Activated CD8-positive, alpha-beta memory T cell treated with anti-CD3 and anti-CD28 coated beads, Interleukin-2, amount 10 ng/mL, durations not matched to agents 7 days and 5 days (primary cell): ENCODE measurements at regions not wholly inside any gene's neighbourhood (a gene's known extent, or its start where the extent isn't known, plus 50 kb on each side); places are given as distances from the start of the nearest gene placed in this dataset.

Source experiments
- ATAC-seq: fragments of 150-1000 bp; cut with Tn5 transposase; one replicate; pipeline ENCODE4 v1.10.0; 2021; ENCODE audit warnings: moderate library complexity
- CTCF ChIA-PET: fragments of 350-600 bp; sonication (Branson Sonifier 250); formaldehyde crosslinking; loops from one replicate; lab custom pipeline; 2021; ENCODE audit warnings: antibody characterized with exemption; lab: Charles Lee
- DNase-seq: peaks from one replicate; pipeline ENCODE4 v3.0.0-alpha.2; 2020
- H3K27ac Mint-ChIP-seq: one replicate; pipeline ENCODE4 v1.8.0; 2021; ENCODE audit warnings: mild to moderate bottlenecking, mixed read lengths
- H3K27me3 Mint-ChIP-seq: one replicate; pipeline ENCODE4 v1.8.0; 2021; ENCODE audit warnings: mixed read lengths
- H3K36me3 Mint-ChIP-seq: one replicate; pipeline ENCODE4 v1.8.0; 2021; ENCODE audit warnings: mild to moderate bottlenecking, mixed read lengths
- H3K4me1 Mint-ChIP-seq: one replicate; pipeline ENCODE4 v1.8.0; 2021; ENCODE audit warnings: mixed read lengths
- H3K4me3 Mint-ChIP-seq: one replicate; pipeline ENCODE4 v1.8.0; 2021; ENCODE audit warnings: mild to moderate bottlenecking, moderate library complexity, mixed read lengths
- H3K9me3 Mint-ChIP-seq: one replicate; pipeline ENCODE4 v1.8.0; 2022; ENCODE audit warnings: low read depth, mixed read lengths

- no peaks in the 10 kb centered on the region for H3K27me3 Mint-ChIP-seq
- H3K9me3 Mint-ChIP-seq, result peaks cover 8% of the 10 kb centered on the region
- no peak overlapping the region for H3K4me3 Mint-ChIP-seq
Observed at GRCh38 chr14:29271669-29272068, 505.1 kb downstream of the FOXG1 start.

DNA sequence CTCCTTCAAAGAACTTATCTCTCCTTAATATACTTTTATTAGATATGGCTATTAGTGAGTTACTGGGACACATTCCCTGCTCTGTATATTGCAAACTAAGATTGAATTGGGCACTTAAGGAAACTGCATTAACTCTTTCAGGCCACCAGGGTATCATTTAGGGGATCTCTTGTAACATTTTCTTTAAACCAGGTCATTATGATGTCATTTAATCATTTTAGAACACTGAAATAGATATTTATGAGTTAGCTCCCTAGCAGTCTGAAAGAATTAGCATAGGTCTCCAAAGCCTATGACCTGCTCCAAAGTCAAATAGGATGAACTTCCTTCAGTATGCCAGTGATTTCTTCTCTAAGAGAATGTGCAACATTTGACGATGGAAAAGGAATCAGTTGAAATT, 506.9 kb downstream of the FOXG1 start:
- H3K4me1 Mint-ChIP-seq, result no peaks in the 10 kb centered on the region
- no peaks in the 10 kb centered on the region for H3K27me3 Mint-ChIP-seq
- CTCF ChIA-PET, result no interaction called here

More at GRCh38 chr14:29271669-29272068, 505.1 kb downstream of the FOXG1 start:
- H3K36me3 Mint-ChIP-seq, result no peaks in the 10 kb centered on the region
- no peaks in the 10 kb centered on the region for H3K4me1 Mint-ChIP-seq
- ATAC-seq (no peak), DNase-seq (no peak)
- CTCF ChIA-PET, result no interaction called here
- no peak overlapping the region for H3K27ac Mint-ChIP-seq

DNA sequence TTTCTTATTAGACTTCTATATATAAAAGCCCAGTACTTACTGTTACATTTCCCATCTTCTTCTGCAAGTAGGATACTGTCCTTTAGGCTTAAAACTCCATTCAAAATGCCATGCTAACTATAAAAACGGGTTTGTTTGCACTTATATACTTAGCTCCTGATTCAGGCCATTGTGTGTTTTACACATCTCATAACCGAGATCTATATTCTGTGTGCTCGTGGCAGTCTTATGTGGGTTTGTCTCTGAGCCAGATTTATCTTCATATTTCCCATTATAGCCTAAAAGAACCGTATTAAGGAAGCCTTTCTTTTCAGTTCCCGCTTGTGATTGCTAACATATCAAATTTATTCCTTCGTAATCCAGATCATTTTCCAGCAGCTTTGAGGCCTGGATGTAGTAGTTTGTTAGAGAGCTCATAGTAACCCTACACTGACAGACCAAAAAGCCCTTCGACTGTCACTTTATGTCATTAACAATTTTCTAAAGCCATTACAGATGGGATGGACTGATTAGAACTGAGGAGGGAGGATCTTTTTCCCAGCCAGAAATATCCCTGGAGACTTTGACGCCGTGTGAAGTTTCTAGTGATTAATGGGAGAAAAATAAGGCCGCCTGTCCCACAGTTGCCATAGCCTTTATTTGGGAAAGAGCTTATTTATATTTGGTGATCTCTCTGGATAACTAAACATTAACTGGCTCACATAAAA, 508.5 kb downstream of the FOXG1 start:
- H3K4me1 Mint-ChIP-seq, result no peaks in the 10 kb centered on the region
- H3K4me3 Mint-ChIP-seq, result no peak overlapping the region
- DNase-seq (no peak), ATAC-seq (no peak)
- no peaks in the 10 kb centered on the region for H3K36me3 Mint-ChIP-seq
- H3K27me3 Mint-ChIP-seq, result no peaks in the 10 kb centered on the region
- peaks cover 5% of the 10 kb centered on the region for H3K9me3 Mint-ChIP-seq
- CTCF ChIA-PET, result no interaction called here
- no peak overlapping the region for H3K27ac Mint-ChIP-seq

More for the DNA sequence above, 506.9 kb downstream of the FOXG1 start:
- Mint-ChIP-seq H3K4me3 (no peak overlapping the region), H3K36me3 (no peaks in the 10 kb centered on the region), H3K27ac (no peak overlapping the region), H3K9me3 (peaks cover 5% of the 10 kb centered on the region)
- ATAC-seq, result no peak
- DNase-seq, result no peak

- Mint-ChIP-seq H3K36me3 (no peaks in the 10 kb centered on the region), H3K9me3 (peaks cover 4% of the 10 kb centered on the region), H3K4me1 (no peaks in the 10 kb centered on the region), H3K27ac (no peak overlapping the region), H3K27me3 (no peaks in the 10 kb centered on the region), H3K4me3 (no peak overlapping the region)
- CTCF ChIA-PET, result no interaction called here
- no peak for DNase-seq
- ATAC-seq, result no peak
Observed at GRCh38 chr14:29278301-29279263, 512.0 kb downstream of the FOXG1 start.

DNA sequence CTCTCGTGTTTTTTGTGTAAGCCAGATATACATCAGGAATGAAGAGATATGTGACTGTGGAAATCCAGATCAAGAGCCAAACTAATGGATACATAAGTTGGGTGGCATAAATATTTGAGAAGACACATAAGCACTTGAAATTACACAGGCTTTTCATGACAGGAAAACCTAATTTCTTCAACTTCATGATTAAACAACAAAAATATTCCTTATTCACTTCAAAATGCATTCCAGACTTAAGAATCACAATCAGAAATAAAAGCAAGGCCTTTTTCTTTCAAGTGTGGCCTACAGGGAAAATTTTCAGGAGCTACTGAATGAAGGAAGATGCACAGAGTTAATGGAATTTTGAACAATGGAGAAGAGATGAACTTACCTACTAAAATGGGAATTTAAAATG, 515.6 kb downstream of the FOXG1 start:
- no peak overlapping the region for H3K27ac Mint-ChIP-seq
- no peaks in the 10 kb centered on the region for H3K36me3 Mint-ChIP-seq
- H3K4me1 Mint-ChIP-seq, result no peaks in the 10 kb centered on the region
- no peak for DNase-seq
- no peak for ATAC-seq
- peaks cover 4% of the 10 kb centered on the region for H3K9me3 Mint-ChIP-seq
- H3K4me3 Mint-ChIP-seq, result no peak overlapping the region
- CTCF ChIA-PET, result no interaction called here
- H3K27me3 Mint-ChIP-seq, result no peaks in the 10 kb centered on the region

DNA sequence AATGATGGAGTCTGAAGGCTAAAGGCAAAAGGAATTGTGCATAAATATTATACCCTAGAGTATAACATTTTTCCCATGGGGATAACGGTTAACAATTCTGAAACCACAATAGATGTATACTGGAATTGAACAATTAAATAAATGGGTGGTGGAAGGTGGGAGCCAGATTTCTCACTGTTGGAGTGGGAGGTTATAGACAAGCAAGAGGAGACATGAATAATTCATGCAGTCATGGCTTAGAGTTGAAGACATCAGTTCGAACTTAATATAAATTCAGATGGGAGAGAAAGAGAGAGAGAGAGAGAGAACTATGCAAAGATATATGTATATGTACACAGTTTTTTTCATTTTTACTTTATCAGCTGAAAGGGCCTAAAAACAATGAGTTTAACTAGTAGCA, 523.9 kb downstream of the FOXG1 start:
- CTCF ChIA-PET, result no interaction called here
- no peak overlapping the region for H3K4me3 Mint-ChIP-seq
- ATAC-seq, result no peak

GRCh38 chr14:29299372-29299771, 532.8 kb downstream of the FOXG1 start:
- no peak for DNase-seq
- CTCF ChIA-PET, result no interaction called here
- Mint-ChIP-seq H3K27me3 (no peaks in the 10 kb centered on the region), H3K9me3 (peaks cover 39% of the 10 kb centered on the region), H3K36me3 (no peaks in the 10 kb centered on the region), H3K4me3 (no peak overlapping the region), H3K4me1 (no peaks in the 10 kb centered on the region), H3K27ac (no peak overlapping the region)
- ATAC-seq, result no peak

More for the DNA sequence above, 523.9 kb downstream of the FOXG1 start:
- DNase-seq, result no peak
- Mint-ChIP-seq H3K9me3 (peaks cover 20% of the 10 kb centered on the region), H3K27me3 (no peaks in the 10 kb centered on the region), H3K4me1 (no peaks in the 10 kb centered on the region), H3K27ac (no peak overlapping the region), H3K36me3 (no peaks in the 10 kb centered on the region)

GRCh38 chr14:29301571-29301970, 535.0 kb downstream of the FOXG1 start:
- Mint-ChIP-seq H3K27me3 (no peaks in the 10 kb centered on the region), H3K4me1 (no peaks in the 10 kb centered on the region), H3K9me3 (peaks cover 22% of the 10 kb centered on the region), H3K4me3 (no peak overlapping the region), H3K27ac (no peak overlapping the region), H3K36me3 (no peaks in the 10 kb centered on the region)
- ATAC-seq (no peak), DNase-seq (no peak)
- CTCF ChIA-PET, result no interaction called here

DNA sequence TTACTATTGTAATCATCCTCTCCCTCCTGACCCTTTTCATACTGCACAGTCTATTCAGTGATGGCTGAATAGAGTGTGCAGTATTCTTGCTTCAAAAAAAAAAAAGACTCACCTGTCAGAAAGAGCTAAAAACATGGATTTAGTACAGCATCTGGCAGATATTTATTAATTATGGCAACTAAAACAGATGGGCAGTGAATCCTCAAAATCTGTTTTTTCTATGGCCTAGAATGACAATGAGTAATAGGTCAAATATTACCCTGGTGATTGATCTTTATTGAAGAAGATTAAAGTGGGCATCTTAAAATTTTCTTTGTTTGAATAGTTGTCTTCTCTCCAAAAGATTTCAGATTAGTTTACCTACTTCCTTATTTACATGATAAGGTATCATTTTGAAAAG, 543.6 kb downstream of the FOXG1 start:
- Mint-ChIP-seq H3K4me3 (no peak overlapping the region), H3K27ac (no peak overlapping the region), H3K9me3 (peaks cover 18% of the 10 kb centered on the region), H3K4me1 (no peaks in the 10 kb centered on the region), H3K36me3 (no peaks in the 10 kb centered on the region), H3K27me3 (no peaks in the 10 kb centered on the region)
- DNase-seq, result no peak
- no peak for ATAC-seq
- CTCF ChIA-PET, result no interaction called here

GRCh38 chr14:29310757-29311156, 544.2 kb downstream of the FOXG1 start:
- Mint-ChIP-seq H3K36me3 (no peaks in the 10 kb centered on the region), H3K9me3 (peaks cover 21% of the 10 kb centered on the region), H3K4me3 (no peak overlapping the region), H3K4me1 (no peaks in the 10 kb centered on the region), H3K27me3 (no peaks in the 10 kb centered on the region), H3K27ac (no peak overlapping the region)
- no peak for ATAC-seq
- CTCF ChIA-PET, result no interaction called here
- no peak for DNase-seq

DNA sequence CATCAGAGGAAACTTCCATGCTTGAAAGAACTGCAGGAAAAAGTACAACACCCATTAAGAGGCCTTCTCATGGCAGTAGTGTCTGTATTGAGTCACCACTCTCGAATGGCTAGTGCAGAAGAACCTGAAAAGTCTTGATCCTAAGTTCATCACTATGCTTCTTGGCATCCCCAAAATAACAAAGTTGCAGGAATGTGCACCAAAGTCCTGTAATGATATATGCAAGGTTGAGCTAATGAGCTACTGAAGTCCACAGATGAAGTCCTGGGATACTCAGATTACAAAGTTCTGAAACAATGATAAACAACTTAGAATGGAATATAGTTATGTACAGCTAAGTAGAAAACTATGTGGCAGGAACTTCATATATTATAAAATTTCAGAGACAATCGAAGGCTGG, 545.4 kb downstream of the FOXG1 start:
- CTCF ChIA-PET, result no interaction called here
- no peaks in the 10 kb centered on the region for H3K36me3 Mint-ChIP-seq
- H3K9me3 Mint-ChIP-seq, result peaks cover 21% of the 10 kb centered on the region
- no peak overlapping the region for H3K27ac Mint-ChIP-seq
- DNase-seq (no peak), ATAC-seq (no peak)
- H3K27me3 Mint-ChIP-seq, result no peaks in the 10 kb centered on the region
- no peaks in the 10 kb centered on the region for H3K4me1 Mint-ChIP-seq
- H3K4me3 Mint-ChIP-seq, result no peak overlapping the region

GRCh38 chr14:29316936-29317335, 550.3 kb downstream of the FOXG1 start:
- Mint-ChIP-seq H3K9me3 (peaks cover 23% of the 10 kb centered on the region), H3K4me3 (no peak overlapping the region), H3K27me3 (no peaks in the 10 kb centered on the region), H3K36me3 (no peaks in the 10 kb centered on the region), H3K4me1 (no peaks in the 10 kb centered on the region), H3K27ac (no peak overlapping the region)
- ATAC-seq (no peak), DNase-seq (no peak)
- CTCF ChIA-PET, result no interaction called here

DNA sequence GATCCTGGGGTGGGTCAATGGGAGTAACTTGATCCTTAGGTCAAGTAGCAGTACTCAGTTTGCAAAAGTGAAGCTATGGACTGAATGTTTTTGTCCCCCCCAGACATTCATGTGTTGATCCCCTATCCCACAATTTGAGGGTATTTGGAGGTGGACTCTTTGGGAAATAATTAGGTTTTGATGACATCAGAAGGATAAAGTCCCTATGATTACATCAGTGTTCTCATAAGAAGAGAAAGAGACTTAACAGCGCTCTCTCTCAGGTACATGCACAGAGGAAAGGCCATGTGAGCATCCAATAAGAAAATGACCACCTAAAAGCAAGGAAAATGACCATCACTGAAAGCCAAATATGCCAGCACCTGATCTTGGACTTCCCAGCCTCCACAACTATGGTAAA, 550.8 kb downstream of the FOXG1 start:
- H3K4me1 Mint-ChIP-seq, result no peaks in the 10 kb centered on the region
- H3K27me3 Mint-ChIP-seq, result no peaks in the 10 kb centered on the region
- H3K4me3 Mint-ChIP-seq, result no peak overlapping the region
- H3K36me3 Mint-ChIP-seq, result no peaks in the 10 kb centered on the region
- peaks cover 22% of the 10 kb centered on the region for H3K9me3 Mint-ChIP-seq
- CTCF ChIA-PET, result no interaction called here
- no peak overlapping the region for H3K27ac Mint-ChIP-seq
- DNase-seq, result no peak
- no peak for ATAC-seq

GRCh38 chr14:29320286-29320685, 553.7 kb downstream of the FOXG1 start:
- no peaks in the 10 kb centered on the region for H3K4me1 Mint-ChIP-seq
- H3K27ac Mint-ChIP-seq, result no peak overlapping the region
- DNase-seq (no peak), ATAC-seq (no peak)
- no peak overlapping the region for H3K4me3 Mint-ChIP-seq
- peaks cover 15% of the 10 kb centered on the region for H3K9me3 Mint-ChIP-seq
- no peaks in the 10 kb centered on the region for H3K27me3 Mint-ChIP-seq
- CTCF ChIA-PET, result no interaction called here
- no peaks in the 10 kb centered on the region for H3K36me3 Mint-ChIP-seq
